Natural killer cell (primary cell): ENCODE measurements at regions not wholly inside any gene's neighbourhood (a gene's known extent, or its start where the extent isn't known, plus 50 kb on each side); places are given as distances from the start of the nearest gene placed in this dataset.

ENCODE experiments used
- ATAC-seq, 3 donors: fragments of 150-1000 bp in 2 of 3; fragments of 200-7000 bp in 1 of 3; cut with Tn5 transposase; 1 replicate in 1 of 3; 2 replicates in 2 of 3; pipeline ENCODE4 v1.10.0; 2021; ENCODE audit warnings: mild to moderate bottlenecking in 2 of 3, moderate library complexity in 2 of 3
- DNase-seq, 2 donors: peaks; one replicate each; pipeline versions ENCODE4 v3.0.0 to v3.0.0-alpha.2; 2013 to 2021; ENCODE audit warnings: mixed read lengths in 1 of 2
- H3K27ac ChIP-seq: one replicate; pipeline ENCODE4 v1.5.1; 2013; ENCODE audit warnings: mild to moderate bottlenecking, low read length
- H3K27me3 ChIP-seq: one replicate; pipeline ENCODE4 v1.6.1; 2013; ENCODE audit warnings: low read length; ENCODE audit not compliant: control insufficient read depth, insufficient read depth
- H3K36me3 ChIP-seq: one replicate; pipeline ENCODE4 v1.6.1; 2013; ENCODE audit warnings: low read length; ENCODE audit not compliant: control insufficient read depth, insufficient read depth
- H3K4me1 ChIP-seq: one replicate; pipeline ENCODE4 v1.6.1; 2013; ENCODE audit warnings: low read length; ENCODE audit not compliant: control insufficient read depth, insufficient read depth
- H3K4me3 ChIP-seq: one replicate; pipeline ENCODE4 v1.5.1; 2013; ENCODE audit warnings: low read length
- H3K9me3 ChIP-seq: one replicate; pipeline ENCODE4 v1.6.1; 2013; ENCODE audit warnings: low read length; ENCODE audit not compliant: control insufficient read depth, insufficient read depth
- H3K27ac Mint-ChIP-seq, 2 donors: one replicate each; pipeline ENCODE4 v1.8.0; 2022; ENCODE audit warnings: mild to moderate bottlenecking in 2 of 2, mixed read lengths in 2 of 2, moderate library complexity in 1 of 2
- H3K27me3 Mint-ChIP-seq, 2 donors: one replicate each; pipeline ENCODE4 v1.8.0; 2022; ENCODE audit warnings: low read depth in 2 of 2, mixed read lengths in 2 of 2
- H3K36me3 Mint-ChIP-seq: one replicate; pipeline ENCODE4 v1.8.0; 2022; ENCODE audit warnings: mixed read lengths
- H3K4me1 Mint-ChIP-seq, 2 donors: one replicate each; pipeline ENCODE4 v1.8.0; 2022; ENCODE audit warnings: mixed read lengths in 2 of 2
- H3K4me3 Mint-ChIP-seq: one replicate; pipeline ENCODE4 v1.8.0; 2022; ENCODE audit warnings: mild to moderate bottlenecking, moderate library complexity, mixed read lengths
- H3K9me3 Mint-ChIP-seq, 2 donors: one replicate each; pipeline ENCODE4 v1.8.0; 2022; ENCODE audit warnings: mixed read lengths in 2 of 2
- WGBS: methylation state at CpG from one replicate; pipeline ENCODE4 v1.1.7; 2013; ENCODE audit warnings: missing lambda C conversion rate; ENCODE audit not compliant: insufficient coverage; 5-methylcytosine and 5-hydroxymethylcytosine counted together
- intact Hi-C: fragments of 100-400 bp; cut with micrococcal nuclease; formaldehyde crosslinking; loops from one replicate; pipeline ENCODE4 v1.14.2; 2022
- TF ChIP-seq, protein P1 (sequence below): fragments of 200-600 bp; IDR thresholded peaks from one replicate; pipeline ENCODE4 v1.8.0; 2022; ENCODE audit warnings: antibody characterized with exemption

DNA sequence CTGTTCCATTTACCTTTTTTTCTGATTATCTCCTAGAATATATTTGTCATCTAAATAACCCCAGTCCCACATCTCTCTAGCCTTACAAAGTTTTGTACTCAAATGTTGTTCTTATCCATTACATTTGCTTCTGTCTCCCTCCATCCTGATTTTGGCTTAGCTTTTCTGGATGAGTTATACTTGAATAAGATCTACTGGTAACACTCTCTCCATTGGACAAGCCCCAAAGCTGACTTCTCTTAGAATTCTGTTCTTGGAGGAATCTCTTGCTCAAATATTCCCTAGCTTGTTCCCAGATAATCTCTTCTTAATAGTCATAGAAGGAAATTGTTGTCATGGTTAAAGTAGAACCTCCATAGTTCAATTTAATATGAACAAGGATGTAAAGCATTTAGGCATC lies 115.5 kb upstream of the HS3ST1 start:
- Histone ChIP-seq H3K4me1 (no peaks in the 10 kb centered on the region), H3K9me3 (no peaks in the 10 kb centered on the region), H3K36me3 (no peaks in the 10 kb centered on the region), H3K27ac (no peak overlapping the region), H3K27me3 (no peaks in the 10 kb centered on the region), H3K4me3 (no peak overlapping the region)
- DNase-seq (no peak), ATAC-seq (no peak)
- no peak overlapping the region for H3K4me3 Mint-ChIP-seq
- H3K9me3 Mint-ChIP-seq, result peaks cover 0 to 2% of the 10 kb centered on the region in 2 donors
- no peak overlapping the region for H3K27ac Mint-ChIP-seq
- H3K4me1 Mint-ChIP-seq, result no peaks in the 10 kb centered on the region
- H3K27me3 Mint-ChIP-seq, result peaks cover 5 to 6% of the 10 kb centered on the region in 2 donors
- intact Hi-C loops, result no loop called here
- TF ChIP-seq, protein P1, sequence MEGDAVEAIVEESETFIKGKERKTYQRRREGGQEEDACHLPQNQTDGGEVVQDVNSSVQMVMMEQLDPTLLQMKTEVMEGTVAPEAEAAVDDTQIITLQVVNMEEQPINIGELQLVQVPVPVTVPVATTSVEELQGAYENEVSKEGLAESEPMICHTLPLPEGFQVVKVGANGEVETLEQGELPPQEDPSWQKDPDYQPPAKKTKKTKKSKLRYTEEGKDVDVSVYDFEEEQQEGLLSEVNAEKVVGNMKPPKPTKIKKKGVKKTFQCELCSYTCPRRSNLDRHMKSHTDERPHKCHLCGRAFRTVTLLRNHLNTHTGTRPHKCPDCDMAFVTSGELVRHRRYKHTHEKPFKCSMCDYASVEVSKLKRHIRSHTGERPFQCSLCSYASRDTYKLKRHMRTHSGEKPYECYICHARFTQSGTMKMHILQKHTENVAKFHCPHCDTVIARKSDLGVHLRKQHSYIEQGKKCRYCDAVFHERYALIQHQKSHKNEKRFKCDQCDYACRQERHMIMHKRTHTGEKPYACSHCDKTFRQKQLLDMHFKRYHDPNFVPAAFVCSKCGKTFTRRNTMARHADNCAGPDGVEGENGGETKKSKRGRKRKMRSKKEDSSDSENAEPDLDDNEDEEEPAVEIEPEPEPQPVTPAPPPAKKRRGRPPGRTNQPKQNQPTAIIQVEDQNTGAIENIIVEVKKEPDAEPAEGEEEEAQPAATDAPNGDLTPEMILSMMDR, result no peak
- H3K36me3 Mint-ChIP-seq, result no peaks in the 10 kb centered on the region

DNA sequence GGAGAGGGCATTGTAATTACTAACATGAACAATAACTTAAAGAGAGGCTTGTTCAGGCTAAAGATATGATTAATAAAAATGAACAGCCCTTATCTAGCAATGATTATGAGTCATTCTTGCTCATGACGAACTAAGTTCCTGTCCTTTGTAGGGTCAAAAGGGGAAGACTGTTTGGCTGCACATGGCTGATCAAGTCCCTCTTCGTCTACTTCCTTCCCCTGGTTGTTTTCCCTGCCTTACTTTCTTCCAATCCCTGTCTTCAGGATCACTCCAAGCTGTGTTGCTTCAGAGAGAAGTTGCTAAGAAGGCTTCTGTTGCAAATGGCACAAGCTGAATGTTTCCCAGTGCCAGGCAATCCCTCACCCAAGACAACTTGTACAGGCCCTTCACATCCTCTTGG lies 115.0 kb upstream of the HS3ST1 start:
- no peak for ATAC-seq
- TF ChIP-seq, protein P1, result no peak
- Histone ChIP-seq H3K4me1 (no peaks in the 10 kb centered on the region), H3K4me3 (no peak overlapping the region), H3K36me3 (no peaks in the 10 kb centered on the region), H3K27ac (no peak overlapping the region), H3K9me3 (no peaks in the 10 kb centered on the region), H3K27me3 (no peaks in the 10 kb centered on the region)
- no peak overlapping the region for H3K4me3 Mint-ChIP-seq
- H3K27me3 Mint-ChIP-seq, result peaks cover 5 to 6% of the 10 kb centered on the region in 2 donors
- intact Hi-C loops, result no loop called here
- no peaks in the 10 kb centered on the region for H3K4me1 Mint-ChIP-seq
- 52% methylated on average over 2 of the region's 2 CpGs for WGBS
- H3K27ac Mint-ChIP-seq, result no peak overlapping the region
- no peak for DNase-seq
- H3K9me3 Mint-ChIP-seq, result peaks cover 0 to 2% of the 10 kb centered on the region in 2 donors
- no peaks in the 10 kb centered on the region for H3K36me3 Mint-ChIP-seq

DNA sequence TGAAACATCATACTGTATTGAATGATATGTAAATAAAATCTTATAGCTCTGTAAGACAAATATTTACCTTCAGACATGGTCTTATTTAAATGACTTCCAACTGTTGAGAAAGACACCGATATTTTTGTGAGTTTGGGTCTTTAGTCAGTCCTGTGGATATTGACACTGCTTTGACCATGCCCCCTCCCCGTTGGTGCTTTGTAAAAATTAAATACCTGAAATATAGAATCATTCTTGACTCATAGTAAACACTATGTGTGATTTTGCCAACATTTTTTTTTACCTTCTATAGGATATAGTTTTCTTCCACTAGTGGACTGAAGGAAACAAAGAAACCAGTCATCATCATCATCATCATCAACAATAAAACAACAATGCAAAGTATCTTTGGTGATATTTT lies 114.3 kb upstream of the HS3ST1 start:
- Histone ChIP-seq H3K9me3 (no peaks in the 10 kb centered on the region), H3K4me1 (no peaks in the 10 kb centered on the region), H3K27me3 (no peaks in the 10 kb centered on the region), H3K4me3 (no peak overlapping the region), H3K27ac (no peak overlapping the region), H3K36me3 (no peaks in the 10 kb centered on the region)
- Mint-ChIP-seq H3K27me3 (peaks cover under 1 to 2% of the 10 kb centered on the region in 2 donors), H3K36me3 (no peaks in the 10 kb centered on the region), H3K4me3 (no peak overlapping the region), H3K4me1 (no peaks in the 10 kb centered on the region), H3K27ac (no peak overlapping the region), H3K9me3 (peaks cover 0 to 2% of the 10 kb centered on the region in 2 donors)
- intact Hi-C loops, result no loop called here
- ATAC-seq (no peak), DNase-seq (no peak)
- 100% methylated on average over 1 of the region's 2 CpGs for WGBS
- TF ChIP-seq, protein P1, result no peak

DNA sequence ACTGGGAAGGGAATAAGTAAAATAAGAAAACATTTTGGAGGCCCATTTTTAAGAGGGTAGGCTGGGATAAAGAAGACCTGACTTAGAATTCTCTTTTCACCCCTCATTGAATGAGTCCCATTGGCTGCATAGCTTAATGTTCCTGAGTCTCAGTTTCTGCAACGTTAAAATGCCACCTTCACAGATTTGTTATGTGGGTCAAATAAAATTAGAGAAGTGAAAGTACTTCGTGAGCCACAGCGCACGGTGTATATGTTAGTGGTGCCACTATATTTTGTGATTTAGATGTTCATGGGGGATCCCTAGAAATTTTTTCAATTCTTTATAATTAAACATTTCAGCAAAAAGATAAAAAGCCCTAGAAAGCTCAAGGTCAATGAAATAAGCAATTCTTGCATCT lies 109.2 kb upstream of the HS3ST1 start:
- Mint-ChIP-seq H3K4me1 (no peaks in the 10 kb centered on the region), H3K4me3 (no peak overlapping the region), H3K27me3 (no peaks in the 10 kb centered on the region), H3K9me3 (no peaks in the 10 kb centered on the region), H3K27ac (no peak overlapping the region), H3K36me3 (no peaks in the 10 kb centered on the region)
- Histone ChIP-seq H3K9me3 (no peaks in the 10 kb centered on the region), H3K27me3 (no peaks in the 10 kb centered on the region), H3K4me3 (no peak overlapping the region), H3K4me1 (no peaks in the 10 kb centered on the region), H3K27ac (no peak overlapping the region), H3K36me3 (no peaks in the 10 kb centered on the region)
- ATAC-seq (no peak), DNase-seq (no peak)
- WGBS, result 20% methylated on average over 4 of the region's 4 CpGs
- intact Hi-C loops, result no loop called here
- TF ChIP-seq, protein P1, result no peak
